PC-3 (cell line): ENCODE measurements at regions not wholly inside any gene's neighbourhood (a gene's known extent, or its start where the extent isn't known, plus 50 kb on each side); places are given as distances from the start of the nearest gene placed in this dataset.

Experiments used
- ATAC-seq: fragments of 200-7000 bp; cut with Tn5 transposase; 2 replicates; pipeline ENCODE4 v1.9.1; 2020; ENCODE audit warnings: mild to moderate bottlenecking, moderate library complexity
- BruUV-seq: library from RNA; stranded (reverse); fragments of 400-500 nt; replicated peaks from 2 replicates; lab custom pipeline; 2021; lab: Mats Ljungman, UMichigan
- CTCF ChIA-PET: fragments of 300-600 bp; sonication (Branson Sonifier 250); formaldehyde crosslinking; loops from one replicate; lab custom pipeline; 2022; ENCODE audit warnings: antibody characterized with exemption; lab: Charles Lee
- POLR2A ChIA-PET: fragments of 300-600 bp; sonication (Branson Sonifier 250); formaldehyde crosslinking; loops from one replicate; lab custom pipeline; 2022; ENCODE audit warnings: antibody characterized with exemption; ENCODE audit not compliant: unreplicated experiment; lab: Charles Lee
- DNase-seq: peaks from one replicate; pipeline ENCODE4 v3.0.0-alpha.2; 2015
- H2AFZ ChIP-seq: fragments of 300-600 bp; sonication (generic); 2 replicates; pipeline ENCODE4 v1.6.0; 2016; ENCODE audit warnings: antibody characterized with exemption, low read length
- H3F3A ChIP-seq: fragments of 300-600 bp; sonication (generic); one replicate; pipeline ENCODE4 v1.6.0; 2017; ENCODE audit warnings: antibody characterized with exemption, low read length, control low read depth, mild to moderate bottlenecking; ENCODE audit not compliant: unreplicated experiment
- H3K27ac ChIP-seq: fragments of 300-600 bp; sonication (generic); 2 replicates; pipeline ENCODE4 v1.5.1; 2016; ENCODE audit warnings: mild to moderate bottlenecking, low read length
- H3K27me3 ChIP-seq: fragments of 300-600 bp; sonication (generic); 2 replicates; pipeline ENCODE4 v1.6.1; 2016; ENCODE audit warnings: low read length, mixed read lengths
- H3K36me3 ChIP-seq: fragments of 300-600 bp; sonication (generic); 2 replicates; pipeline ENCODE4 v1.6.1; 2016; ENCODE audit warnings: low read depth, mixed run types, low read length, mixed read lengths
- H3K4me1 ChIP-seq: fragments of 300-600 bp; sonication (generic); 2 replicates; pipeline ENCODE4 v1.5.1; 2016; ENCODE audit warnings: low read length; ENCODE audit not compliant: insufficient read depth
- H3K4me2 ChIP-seq: fragments of 300-600 bp; sonication (generic); 2 replicates; pipeline ENCODE4 v1.6.0; 2016; ENCODE audit warnings: low read length
- H3K4me3 ChIP-seq: fragments of 300-600 bp; sonication (generic); 2 replicates; pipeline ENCODE4 v1.5.1; 2016; ENCODE audit warnings: mild to moderate bottlenecking, low read length, mixed read lengths
- H3K79me2 ChIP-seq: fragments of 300-600 bp; sonication (generic); 2 replicates; pipeline ENCODE4 v1.6.1; 2017; ENCODE audit warnings: low read length, mixed read lengths
- H3K9ac ChIP-seq: fragments of 300-600 bp; sonication (generic); 2 replicates; pipeline ENCODE4 v1.6.0; 2016; ENCODE audit warnings: mild to moderate bottlenecking, low read length
- H3K9me2 ChIP-seq: fragments of 300-600 bp; sonication (generic); replicated peaks from 2 replicates; pipeline ENCODE4 v1.6.1; 2016; ENCODE audit warnings: mixed run types, low read length, mixed read lengths
- H3K9me3 ChIP-seq: fragments of 300-600 bp; sonication (generic); 2 replicates; pipeline ENCODE4 v1.6.1; 2016; ENCODE audit warnings: low read length, mixed read lengths
- H4K20me1 ChIP-seq: fragments of 300-600 bp; sonication (generic); 2 replicates; pipeline ENCODE4 v1.6.1; 2016; ENCODE audit warnings: low read length, mixed read lengths
- CTCF ChIP-seq: fragments of 300-600 bp; sonication (generic); conservative IDR thresholded peaks from 2 replicates; pipeline ENCODE4 v1.5.1; 2017; ENCODE audit warnings: antibody characterized with exemption, low read depth, mild to moderate bottlenecking, low read length
- EZH2 ChIP-seq: fragments of 300-600 bp; sonication (generic); IDR thresholded peaks from one replicate; pipeline ENCODE4 v1.6.1; 2017; ENCODE audit warnings: antibody characterized with exemption, mild to moderate bottlenecking, low read length; ENCODE audit not compliant: unreplicated experiment
- EZH2phosphoT487 ChIP-seq: fragments of 300-600 bp; sonication (generic); IDR thresholded peaks from 2 replicates; pipeline ENCODE4 v1.6.1; 2018; ENCODE audit warnings: mild to moderate bottlenecking, antibody characterized with exemption, low read length, borderline replicate concordance
- intact Hi-C: fragments of 100-400 bp; cut with micrococcal nuclease; formaldehyde crosslinking; loops from 2 replicates; pipeline ENCODE4 v1.9.0; 2023

GRCh38 chr3:56903231-56903782, 101.6 kb upstream of the ARHGEF3 start:
- DNase-seq (no peak), ATAC-seq (no peak)
- H3K4me1 ChIP-seq: no peaks in the 10 kb centered on the region
- no peak overlapping the region for H3K4me3 ChIP-seq
- H3K27me3 ChIP-seq: no peaks in the 10 kb centered on the region
- no peak overlapping the region for H3K27ac ChIP-seq
- H2AFZ ChIP-seq: no peak overlapping the region
- ChIA-PET POLR2A (no interaction called here), CTCF (no interaction called here)
- H3K79me2 ChIP-seq: no peaks in the 10 kb centered on the region
- H3K9me3 ChIP-seq: no peaks in the 10 kb centered on the region
- no peak overlapping the region for H3K9ac ChIP-seq
- H3K4me2 ChIP-seq: no peak overlapping the region
- BruUV-seq: no TSS peak
- no peaks in the 10 kb centered on the region for H4K20me1 ChIP-seq
- H3F3A ChIP-seq: no peaks in the 10 kb centered on the region
- no peaks in the 10 kb centered on the region for H3K36me3 ChIP-seq
- TF ChIP-seq EZH2phosphoT487 (no peak), EZH2 (no peak), CTCF (no peak)
- H3K9me2 ChIP-seq: no peaks in the 10 kb centered on the region
- intact Hi-C loops: no loop called here

- Histone ChIP-seq H4K20me1 (no peaks in the 10 kb centered on the region), H3K4me2 (no peak overlapping the region), H2AFZ (no peak overlapping the region), H3K9ac (no peak overlapping the region), H3K27ac (no peak overlapping the region), H3K79me2 (no peaks in the 10 kb centered on the region), H3F3A (no peaks in the 10 kb centered on the region), H3K36me3 (no peaks in the 10 kb centered on the region), H3K9me3 (no peaks in the 10 kb centered on the region), H3K27me3 (no peaks in the 10 kb centered on the region), H3K4me3 (no peak overlapping the region), H3K9me2 (no peaks in the 10 kb centered on the region), H3K4me1 (no peaks in the 10 kb centered on the region)
- no peak for TF ChIP-seq EZH2phosphoT487
- no peak for TF ChIP-seq CTCF
- no peak for TF ChIP-seq EZH2
- intact Hi-C loops: no loop called here
- ATAC-seq (no peak), DNase-seq (no peak)
- ChIA-PET POLR2A (no interaction called here), CTCF (no interaction called here)
- BruUV-seq: no TSS peak
These were observed 100.9 kb upstream of the ARHGEF3 start for GRCh38 chr3:56902468-56903160.

- Histone ChIP-seq H3K36me3 (no peaks in the 10 kb centered on the region), H2AFZ (no peak overlapping the region), H3K79me2 (no peaks in the 10 kb centered on the region), H3K9ac (no peak overlapping the region), H3F3A (no peaks in the 10 kb centered on the region), H3K27me3 (no peaks in the 10 kb centered on the region), H3K4me3 (no peak overlapping the region), H3K27ac (no peak overlapping the region), H3K9me2 (no peaks in the 10 kb centered on the region), H3K4me2 (no peak overlapping the region), H3K4me1 (no peaks in the 10 kb centered on the region), H3K9me3 (no peaks in the 10 kb centered on the region), H4K20me1 (no peaks in the 10 kb centered on the region)
- ChIA-PET POLR2A (no interaction called here), CTCF (no interaction called here)
- intact Hi-C loops: no loop called here
- no peak for TF ChIP-seq EZH2
- no peak for TF ChIP-seq EZH2phosphoT487
- no peak for TF ChIP-seq CTCF
- BruUV-seq: no TSS peak
- ATAC-seq (no peak), DNase-seq (no peak)
These were observed 99.1 kb upstream of the ARHGEF3 start for GRCh38 chr3:56900801-56901200.
